ENCODE measurements at regions not wholly inside any gene's neighbourhood (a gene's known extent, or its start where the extent isn't known, plus 50 kb on each side); places are given as distances from the start of the nearest gene placed in this dataset.

DNA sequence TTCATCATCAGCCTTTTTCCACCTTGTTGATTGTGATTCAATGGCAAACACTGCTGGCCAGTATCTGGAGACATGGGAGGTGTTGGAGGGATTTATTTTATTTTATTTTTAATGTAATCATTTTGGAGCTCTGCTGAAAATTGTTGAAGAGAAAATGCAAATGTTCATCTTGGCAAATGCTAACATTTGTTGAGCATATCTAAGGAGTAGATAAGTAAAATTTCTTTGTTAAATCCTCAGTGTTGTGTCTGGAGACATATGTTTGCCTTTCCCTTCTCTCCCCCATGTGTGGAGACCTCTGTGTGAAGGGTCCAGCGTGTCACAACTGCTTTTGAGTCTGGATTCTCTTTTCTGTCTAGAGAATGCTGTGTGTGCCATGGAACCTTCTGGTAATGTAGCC lies 300.3 kb downstream of the FZD1 start:
- in situ Hi-C loops (cut with MboI; ENCODE audit: low pct_unique_long_range_greater_than_20kb, low sequenced_read_pairs, unreplicated experiment), result no loop called here
- no peak for DNase-seq (ENCODE audit: low spot score)
- TF ChIP-seq, protein P1, sequence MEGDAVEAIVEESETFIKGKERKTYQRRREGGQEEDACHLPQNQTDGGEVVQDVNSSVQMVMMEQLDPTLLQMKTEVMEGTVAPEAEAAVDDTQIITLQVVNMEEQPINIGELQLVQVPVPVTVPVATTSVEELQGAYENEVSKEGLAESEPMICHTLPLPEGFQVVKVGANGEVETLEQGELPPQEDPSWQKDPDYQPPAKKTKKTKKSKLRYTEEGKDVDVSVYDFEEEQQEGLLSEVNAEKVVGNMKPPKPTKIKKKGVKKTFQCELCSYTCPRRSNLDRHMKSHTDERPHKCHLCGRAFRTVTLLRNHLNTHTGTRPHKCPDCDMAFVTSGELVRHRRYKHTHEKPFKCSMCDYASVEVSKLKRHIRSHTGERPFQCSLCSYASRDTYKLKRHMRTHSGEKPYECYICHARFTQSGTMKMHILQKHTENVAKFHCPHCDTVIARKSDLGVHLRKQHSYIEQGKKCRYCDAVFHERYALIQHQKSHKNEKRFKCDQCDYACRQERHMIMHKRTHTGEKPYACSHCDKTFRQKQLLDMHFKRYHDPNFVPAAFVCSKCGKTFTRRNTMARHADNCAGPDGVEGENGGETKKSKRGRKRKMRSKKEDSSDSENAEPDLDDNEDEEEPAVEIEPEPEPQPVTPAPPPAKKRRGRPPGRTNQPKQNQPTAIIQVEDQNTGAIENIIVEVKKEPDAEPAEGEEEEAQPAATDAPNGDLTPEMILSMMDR (IDR thresholded peaks at IDR 0.05; ENCODE audit: extremely low read depth, insufficient read depth, missing control alignments), result no peak

DNA sequence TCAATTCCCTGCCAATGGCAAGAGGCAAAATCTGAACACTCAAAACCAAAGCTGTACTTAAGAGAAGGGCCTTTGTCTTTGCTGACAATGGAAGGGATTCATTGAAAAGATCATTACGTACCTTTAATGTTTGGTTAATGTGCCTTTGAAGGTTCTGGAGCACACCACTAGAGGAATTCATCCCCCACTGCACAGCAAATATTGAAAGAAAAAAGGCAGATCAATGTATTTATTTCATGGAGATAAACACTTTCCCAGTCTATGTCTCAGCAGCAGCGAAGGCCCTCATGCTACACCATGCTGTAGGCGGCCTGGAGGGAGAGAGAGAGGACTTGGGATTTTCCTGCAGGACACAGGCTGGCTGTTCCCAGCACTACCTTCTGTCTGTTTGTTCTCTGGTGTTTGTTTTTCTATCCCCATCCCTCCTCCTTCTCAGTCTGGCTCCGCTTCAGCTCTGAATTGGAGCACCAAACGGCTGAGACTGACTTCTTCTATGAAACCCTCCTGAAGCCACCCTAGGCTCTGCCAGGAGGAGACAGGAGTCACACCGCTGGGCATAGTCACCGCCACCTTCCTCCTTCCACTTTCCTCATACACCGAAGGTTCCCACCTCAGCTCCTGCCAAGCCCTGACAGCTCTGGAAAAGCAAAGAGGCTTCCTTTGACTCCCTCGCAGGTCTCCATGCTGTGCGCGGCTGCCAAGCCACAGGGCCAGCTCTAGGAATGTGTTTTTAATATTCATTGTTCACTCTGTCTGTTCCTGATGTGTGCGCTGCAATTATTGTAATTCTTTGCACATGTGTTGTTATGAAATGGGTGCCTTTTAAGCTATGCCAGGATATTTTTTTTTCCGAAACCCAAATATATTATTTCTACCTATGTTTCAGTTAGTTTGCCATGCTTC lies 301.5 kb downstream of the FZD1 start:
- no peak for DNase-seq (ENCODE audit: low spot score)

DNA sequence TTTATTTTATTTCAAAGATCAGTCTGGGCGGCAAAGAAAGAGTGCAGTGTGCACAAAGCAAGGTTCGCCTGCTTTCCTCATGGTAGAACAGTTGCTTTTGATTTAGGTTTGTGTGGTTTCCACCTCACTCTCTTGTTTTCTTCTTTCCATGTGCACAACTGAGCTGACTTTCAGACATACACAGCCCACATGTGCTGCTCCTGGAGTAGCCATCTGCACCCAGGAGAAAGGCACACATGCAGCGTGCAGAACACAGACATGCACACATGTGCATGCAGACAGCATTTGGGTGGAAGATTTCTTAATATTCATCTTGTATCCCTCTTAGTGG lies 302.1 kb downstream of the FZD1 start:
- in situ Hi-C loops (cut with MboI; ENCODE audit: low pct_unique_long_range_greater_than_20kb, low sequenced_read_pairs, unreplicated experiment), result no loop called here
- TF ChIP-seq, protein P1 (IDR thresholded peaks at IDR 0.05; ENCODE audit: extremely low read depth, insufficient read depth, missing control alignments), result no peak
- no peak for DNase-seq (ENCODE audit: low spot score)

More for the DNA sequence above, 301.5 kb downstream of the FZD1 start:
- TF ChIP-seq, protein P1 (IDR thresholded peaks at IDR 0.05; ENCODE audit: extremely low read depth, insufficient read depth, missing control alignments), result no peak
- in situ Hi-C loops (cut with MboI; ENCODE audit: low pct_unique_long_range_greater_than_20kb, low sequenced_read_pairs, unreplicated experiment), result no loop called here

DNA sequence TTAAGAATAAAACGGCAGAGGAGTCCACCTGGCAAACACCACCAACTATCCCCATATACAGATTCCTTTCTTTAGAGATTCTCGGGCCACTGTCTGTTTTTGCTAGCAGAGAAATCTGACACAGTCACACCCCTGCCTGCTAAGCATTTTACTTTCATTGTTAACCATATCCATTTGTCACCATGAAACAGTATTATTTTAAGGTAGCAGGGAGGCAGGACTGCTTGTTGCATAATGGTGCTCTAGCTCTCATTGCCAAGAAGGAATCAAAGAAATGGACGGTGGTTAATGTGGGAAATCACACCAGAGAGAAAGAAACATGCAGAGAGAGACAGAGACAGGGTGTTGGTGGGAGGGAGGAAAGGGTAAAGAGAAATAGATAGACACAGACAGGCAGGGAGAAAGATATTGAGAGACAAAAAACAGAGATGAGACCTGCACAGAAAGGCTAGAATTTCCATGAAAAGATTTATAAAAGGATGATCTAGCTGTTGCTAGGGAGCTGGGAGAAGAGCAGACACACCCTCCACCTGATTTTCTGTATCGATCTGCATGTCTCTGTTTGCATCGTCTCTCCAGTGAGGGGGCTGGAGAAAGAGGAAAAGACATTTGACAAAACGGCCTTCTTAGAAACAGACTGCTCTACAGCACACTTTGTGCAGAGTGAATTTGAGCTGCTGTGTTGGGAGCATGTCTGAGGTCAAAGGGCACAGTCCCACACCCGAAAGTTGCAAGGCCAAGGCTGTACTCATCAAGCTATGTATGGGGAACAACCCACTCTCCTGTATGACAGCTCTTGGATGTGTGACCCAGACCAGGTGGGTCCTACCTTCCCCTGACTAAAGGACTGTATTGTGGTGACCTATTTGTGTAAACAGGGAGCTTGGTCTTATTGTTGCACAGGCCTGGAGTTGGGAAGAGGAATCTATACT lies 303.1 kb downstream of the FZD1 start:
- TF ChIP-seq, protein P1 (IDR thresholded peaks at IDR 0.05; ENCODE audit: extremely low read depth, insufficient read depth, missing control alignments), result no peak
- in situ Hi-C loops (cut with MboI; ENCODE audit: low pct_unique_long_range_greater_than_20kb, low sequenced_read_pairs, unreplicated experiment), result no loop called here
- DNase-seq (ENCODE audit: low spot score), result no peak

DNA sequence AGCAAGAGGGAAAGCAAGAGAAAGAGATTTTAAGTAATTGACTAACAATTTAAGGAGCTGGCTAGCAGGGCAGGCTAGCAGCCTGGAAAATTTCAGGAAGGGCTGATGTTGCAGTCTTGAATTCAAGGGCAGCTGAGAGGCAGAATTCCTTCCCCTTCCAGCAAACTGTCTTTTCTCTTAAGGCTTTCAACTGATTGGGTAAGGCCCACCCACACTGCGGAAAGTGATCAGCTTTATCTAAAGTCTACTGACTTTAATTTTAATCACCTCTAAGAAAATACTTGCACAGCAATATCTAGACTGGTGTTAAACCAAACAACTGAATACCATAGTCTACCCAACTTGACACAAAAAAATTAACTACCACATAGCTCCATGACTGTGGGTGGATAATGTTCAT lies 303.9 kb downstream of the FZD1 start:
- in situ Hi-C loops (cut with MboI; ENCODE audit: low pct_unique_long_range_greater_than_20kb, low sequenced_read_pairs, unreplicated experiment), result no loop called here
- TF ChIP-seq, protein P1 (IDR thresholded peaks at IDR 0.05; ENCODE audit: extremely low read depth, insufficient read depth, missing control alignments), result no peak
- no peak for DNase-seq (ENCODE audit: low spot score)

DNA sequence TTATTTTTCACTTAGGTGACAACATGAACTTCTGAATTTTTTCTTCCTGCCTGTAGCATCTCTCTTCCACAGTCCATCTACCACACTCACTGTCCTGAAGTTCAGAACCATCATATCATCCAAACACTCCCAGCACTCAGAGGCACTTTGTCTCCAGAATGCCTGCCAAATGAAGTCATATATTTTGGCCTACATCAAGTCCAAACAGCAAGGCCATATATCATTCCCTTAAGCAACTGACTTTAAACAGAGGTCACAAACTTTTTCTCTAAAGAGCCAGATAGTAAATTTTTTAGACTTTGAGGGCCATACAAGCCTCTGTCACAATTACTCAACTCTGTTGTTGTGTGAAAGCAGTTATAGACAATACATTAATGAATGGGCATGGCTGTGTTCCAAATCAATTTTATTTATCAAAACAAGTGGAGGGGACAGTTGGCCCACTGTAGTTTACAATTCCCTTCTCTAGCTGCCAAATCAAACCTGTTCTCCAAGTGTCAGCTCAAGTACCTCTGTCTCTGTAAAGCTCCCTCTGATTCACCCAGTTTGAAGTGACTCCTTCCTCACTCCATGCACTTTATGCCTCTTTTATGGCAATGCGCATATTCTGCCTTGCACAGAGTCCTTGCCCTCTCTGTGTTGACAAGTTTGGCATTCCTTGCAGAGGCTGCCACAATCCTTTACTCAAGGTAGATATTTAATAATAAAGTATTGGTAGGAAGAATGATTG lies 305.7 kb downstream of the FZD1 start:
- TF ChIP-seq, protein P1 (IDR thresholded peaks at IDR 0.05; ENCODE audit: extremely low read depth, insufficient read depth, missing control alignments), result no peak
- in situ Hi-C loops (cut with MboI; ENCODE audit: low pct_unique_long_range_greater_than_20kb, low sequenced_read_pairs, unreplicated experiment), result no loop called here
- DNase-seq (ENCODE audit: low spot score), result no peak
